ENCODE measurements at regions not wholly inside any gene's neighbourhood (a gene's known extent, or its start where the extent isn't known, plus 50 kb on each side); places are given as distances from the start of the nearest gene placed in this dataset.

DNA sequence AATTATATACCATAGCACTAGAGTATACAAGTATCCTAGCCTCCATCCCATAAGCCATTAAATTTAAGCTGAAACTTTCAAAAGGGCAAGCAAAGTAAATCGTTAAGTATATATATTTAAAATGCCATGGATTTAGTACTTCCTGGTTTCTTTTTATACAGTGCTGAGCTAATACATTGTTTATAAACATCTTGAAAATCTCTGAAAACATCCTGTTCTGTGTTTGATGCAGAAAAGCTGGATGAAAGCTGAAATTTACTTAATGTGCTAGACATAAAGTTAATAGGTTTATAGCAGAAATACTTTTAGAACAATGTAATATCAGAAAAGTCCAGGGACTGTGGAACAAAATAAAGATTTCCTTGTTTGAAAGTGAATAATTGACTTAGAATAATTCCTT, 875.4 kb downstream of the SLITRK6 start:
- 7 to 19% (median 11%) methylated on average over 1 of the region's 1 CpG for WGBS, 3 donors
- H3K4me3 ChIP-seq, result no peak overlapping the region
- H3K9me3 ChIP-seq, result no peaks in the 10 kb centered on the region
- no peaks in the 10 kb centered on the region for H3K4me1 ChIP-seq (ENCODE audit: insufficient read depth)
- H3K36me3 ChIP-seq, result no peaks in the 10 kb centered on the region
- TF ChIP-seq, protein P1, sequence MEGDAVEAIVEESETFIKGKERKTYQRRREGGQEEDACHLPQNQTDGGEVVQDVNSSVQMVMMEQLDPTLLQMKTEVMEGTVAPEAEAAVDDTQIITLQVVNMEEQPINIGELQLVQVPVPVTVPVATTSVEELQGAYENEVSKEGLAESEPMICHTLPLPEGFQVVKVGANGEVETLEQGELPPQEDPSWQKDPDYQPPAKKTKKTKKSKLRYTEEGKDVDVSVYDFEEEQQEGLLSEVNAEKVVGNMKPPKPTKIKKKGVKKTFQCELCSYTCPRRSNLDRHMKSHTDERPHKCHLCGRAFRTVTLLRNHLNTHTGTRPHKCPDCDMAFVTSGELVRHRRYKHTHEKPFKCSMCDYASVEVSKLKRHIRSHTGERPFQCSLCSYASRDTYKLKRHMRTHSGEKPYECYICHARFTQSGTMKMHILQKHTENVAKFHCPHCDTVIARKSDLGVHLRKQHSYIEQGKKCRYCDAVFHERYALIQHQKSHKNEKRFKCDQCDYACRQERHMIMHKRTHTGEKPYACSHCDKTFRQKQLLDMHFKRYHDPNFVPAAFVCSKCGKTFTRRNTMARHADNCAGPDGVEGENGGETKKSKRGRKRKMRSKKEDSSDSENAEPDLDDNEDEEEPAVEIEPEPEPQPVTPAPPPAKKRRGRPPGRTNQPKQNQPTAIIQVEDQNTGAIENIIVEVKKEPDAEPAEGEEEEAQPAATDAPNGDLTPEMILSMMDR (IDR thresholded peaks at IDR 0.05), result no peak
- TF ChIP-seq POLR2A (IDR thresholded peaks at IDR 0.05), result no peak
- TF ChIP-seq EP300 (IDR thresholded peaks at IDR 0.05), result no peak
- H3K27me3 ChIP-seq, result no peaks in the 10 kb centered on the region
- intact Hi-C loops (cut with DNase I), result no loop called here
- H3K27ac ChIP-seq, result no peak overlapping the region
- DNase-seq, result no peak

DNA sequence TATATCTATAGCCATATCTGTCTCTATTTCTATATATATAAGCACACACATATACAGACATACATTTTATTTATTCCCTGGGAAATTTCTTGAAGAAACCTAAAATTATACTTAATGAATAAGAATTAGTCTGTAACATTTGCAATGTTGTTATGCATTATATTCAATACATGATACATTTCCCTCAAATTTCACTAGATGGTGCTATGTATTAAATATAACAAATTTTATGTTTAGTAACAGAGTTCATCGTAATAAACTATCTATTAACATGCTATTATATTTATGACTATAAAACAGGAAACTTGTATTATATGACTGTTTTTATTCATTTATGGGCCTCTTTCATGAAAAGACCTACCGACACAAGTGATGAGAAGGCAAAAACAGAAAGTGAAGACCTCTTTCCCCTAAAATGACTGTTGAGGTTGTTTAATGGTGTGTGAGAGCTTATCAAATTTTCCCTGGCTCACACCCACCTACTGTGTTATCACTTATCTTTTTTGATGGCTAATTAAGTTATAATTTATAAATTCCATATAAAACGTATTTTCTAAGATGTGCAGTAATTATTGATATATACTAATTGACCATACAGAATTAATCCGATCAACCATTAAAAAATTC, 881.9 kb downstream of the SLITRK6 start:
- H3K27ac ChIP-seq, result no peak overlapping the region
- no peaks in the 10 kb centered on the region for H3K27me3 ChIP-seq
- TF ChIP-seq, protein P1 (IDR thresholded peaks at IDR 0.05), result no peak
- no peak for TF ChIP-seq POLR2A (IDR thresholded peaks at IDR 0.05)
- no peak for TF ChIP-seq EP300 (IDR thresholded peaks at IDR 0.05)
- no peak overlapping the region for H3K4me3 ChIP-seq
- no peak for DNase-seq
- no peaks in the 10 kb centered on the region for H3K36me3 ChIP-seq
- H3K4me1 ChIP-seq (ENCODE audit: insufficient read depth), result no peaks in the 10 kb centered on the region
- intact Hi-C loops (cut with DNase I), result loop anchor here in 1 of 4 donors (10.0 kb wide), 1 partner anchor 887 kb away; no protein-coding TSS in a partner anchor
- no peaks in the 10 kb centered on the region for H3K9me3 ChIP-seq
- WGBS, 3 donors, result 34 to 37% (median 35%) methylated on average over 4 of the region's 4 CpGs

DNA sequence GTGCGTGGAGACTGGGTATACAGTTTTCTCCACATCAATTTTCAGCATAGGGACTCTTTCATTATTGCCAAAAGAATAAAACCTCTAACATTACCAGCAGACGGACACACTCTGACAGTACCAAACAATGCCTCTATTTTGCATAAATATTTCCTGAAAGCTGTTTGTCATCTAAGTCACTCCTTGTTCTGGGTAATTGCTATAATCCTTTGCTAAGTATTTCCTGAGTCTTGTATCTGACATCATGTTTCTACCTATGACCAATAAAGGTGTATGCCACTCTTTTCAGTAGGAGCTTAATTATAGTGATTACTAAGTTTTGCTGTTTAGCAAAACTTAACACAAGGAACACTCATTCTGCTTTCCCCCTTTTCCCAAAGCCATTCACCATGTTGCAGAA, 886.5 kb downstream of the SLITRK6 start:
- DNase-seq, result no peak
- Histone ChIP-seq H3K4me3 (no peak overlapping the region), H3K4me1 (ENCODE audit: insufficient read depth) (no peaks in the 10 kb centered on the region), H3K27ac (no peak overlapping the region), H3K9me3 (no peaks in the 10 kb centered on the region), H3K36me3 (no peaks in the 10 kb centered on the region), H3K27me3 (no peaks in the 10 kb centered on the region)
- intact Hi-C loops (cut with DNase I), result loop anchor here in 1 of 4 donors (10.0 kb wide), 1 partner anchor 892 kb away; no protein-coding TSS in a partner anchor
- WGBS, 3 donors, result 74 to 86% (median 77%) methylated on average over 2 of the region's 2 CpGs
- TF ChIP-seq, protein P1 (IDR thresholded peaks at IDR 0.05), result no peak
- TF ChIP-seq POLR2A (IDR thresholded peaks at IDR 0.05), result no peak
- TF ChIP-seq EP300 (IDR thresholded peaks at IDR 0.05), result no peak

DNA sequence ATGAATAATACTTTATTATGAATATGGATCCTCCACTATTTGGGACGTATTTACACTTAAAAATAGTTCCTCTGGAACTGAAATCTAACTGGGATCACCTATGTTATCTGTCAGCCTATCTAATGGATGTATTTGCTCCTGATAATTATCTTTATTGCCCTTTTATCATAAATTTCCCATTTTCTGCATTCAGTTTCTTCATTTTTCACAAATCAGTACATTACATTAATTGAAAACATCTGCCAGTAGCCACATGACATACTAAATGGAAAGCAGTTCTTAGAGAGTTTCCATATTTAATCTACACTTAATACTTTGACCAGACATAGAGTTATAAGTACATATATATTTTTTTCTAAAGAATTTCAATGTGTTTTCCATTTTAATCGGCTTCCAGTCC, 888.8 kb downstream of the SLITRK6 start:
- no peak for DNase-seq
- H3K36me3 ChIP-seq, result no peaks in the 10 kb centered on the region
- TF ChIP-seq EP300 (IDR thresholded peaks at IDR 0.05), result no peak
- TF ChIP-seq POLR2A (IDR thresholded peaks at IDR 0.05), result no peak
- intact Hi-C loops (cut with DNase I), result loop anchor here in 1 of 4 donors (10.0 kb wide), 1 partner anchor 894 kb away; no protein-coding TSS in a partner anchor
- H3K27ac ChIP-seq, result no peak overlapping the region
- H3K9me3 ChIP-seq, result no peaks in the 10 kb centered on the region
- no peaks in the 10 kb centered on the region for H3K27me3 ChIP-seq
- 54 to 78% (median 61%) methylated on average over 2 of the region's 2 CpGs for WGBS, 3 donors
- H3K4me1 ChIP-seq (ENCODE audit: insufficient read depth), result no peaks in the 10 kb centered on the region
- no peak overlapping the region for H3K4me3 ChIP-seq

DNA sequence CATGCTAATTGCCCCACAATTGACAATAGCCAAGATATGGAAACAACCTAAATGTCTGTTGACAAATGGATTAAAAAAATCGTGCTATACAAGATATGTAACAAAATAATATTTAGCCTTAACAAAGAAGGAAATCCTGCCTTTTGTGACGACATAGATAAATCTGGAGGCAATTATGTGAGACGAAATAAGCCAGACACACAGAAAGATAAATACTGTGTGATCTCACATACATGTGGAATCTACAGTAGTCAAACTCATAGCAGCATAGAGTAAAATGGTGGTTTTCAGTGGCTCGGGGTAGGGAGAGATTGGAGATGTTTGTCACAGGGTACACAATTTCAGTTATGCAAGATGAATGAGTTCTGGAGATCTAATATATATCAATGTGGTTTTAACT, 895.8 kb downstream of the SLITRK6 start:
- TF ChIP-seq POLR2A (IDR thresholded peaks at IDR 0.05) (no peak), EP300 (IDR thresholded peaks at IDR 0.05) (no peak)
- TF ChIP-seq, protein P1 (IDR thresholded peaks at IDR 0.05), result no peak
- Histone ChIP-seq H3K4me1 (ENCODE audit: insufficient read depth) (no peaks in the 10 kb centered on the region), H3K4me3 (no peak overlapping the region), H3K9me3 (no peaks in the 10 kb centered on the region), H3K36me3 (no peaks in the 10 kb centered on the region), H3K27ac (no peak overlapping the region), H3K27me3 (no peaks in the 10 kb centered on the region)
- 17 to 40% (median 26%) methylated on average over 4 of the region's 4 CpGs for WGBS, 3 donors
- intact Hi-C loops (cut with DNase I), result no loop called here
- DNase-seq, result no peak
